ENCODE measurements at regions not wholly inside any gene's neighbourhood (a gene's known extent, or its start where the extent isn't known, plus 50 kb on each side); places are given as distances from the start of the nearest gene placed in this dataset.

DNA sequence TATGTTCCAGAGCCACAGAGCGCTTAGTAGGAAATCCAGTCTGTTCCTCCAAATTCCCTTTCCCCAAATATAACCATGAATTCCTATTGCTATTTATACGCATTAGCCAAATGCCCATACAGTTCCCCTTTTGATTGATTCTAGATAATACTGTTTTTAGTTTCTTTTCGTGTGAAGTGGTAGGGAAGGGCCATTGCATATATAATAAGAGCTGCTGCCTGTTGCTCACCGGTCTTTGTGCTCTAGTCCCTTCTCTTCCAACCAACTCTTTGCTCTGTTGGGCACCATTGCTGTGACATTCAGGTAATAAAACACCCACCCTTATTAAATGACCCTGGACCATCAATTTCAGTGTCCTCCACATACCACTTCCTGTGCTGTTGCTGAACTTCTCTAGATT is 379.9 kb upstream of the KCNMB2 start:
- TF ChIP-seq, protein P1, sequence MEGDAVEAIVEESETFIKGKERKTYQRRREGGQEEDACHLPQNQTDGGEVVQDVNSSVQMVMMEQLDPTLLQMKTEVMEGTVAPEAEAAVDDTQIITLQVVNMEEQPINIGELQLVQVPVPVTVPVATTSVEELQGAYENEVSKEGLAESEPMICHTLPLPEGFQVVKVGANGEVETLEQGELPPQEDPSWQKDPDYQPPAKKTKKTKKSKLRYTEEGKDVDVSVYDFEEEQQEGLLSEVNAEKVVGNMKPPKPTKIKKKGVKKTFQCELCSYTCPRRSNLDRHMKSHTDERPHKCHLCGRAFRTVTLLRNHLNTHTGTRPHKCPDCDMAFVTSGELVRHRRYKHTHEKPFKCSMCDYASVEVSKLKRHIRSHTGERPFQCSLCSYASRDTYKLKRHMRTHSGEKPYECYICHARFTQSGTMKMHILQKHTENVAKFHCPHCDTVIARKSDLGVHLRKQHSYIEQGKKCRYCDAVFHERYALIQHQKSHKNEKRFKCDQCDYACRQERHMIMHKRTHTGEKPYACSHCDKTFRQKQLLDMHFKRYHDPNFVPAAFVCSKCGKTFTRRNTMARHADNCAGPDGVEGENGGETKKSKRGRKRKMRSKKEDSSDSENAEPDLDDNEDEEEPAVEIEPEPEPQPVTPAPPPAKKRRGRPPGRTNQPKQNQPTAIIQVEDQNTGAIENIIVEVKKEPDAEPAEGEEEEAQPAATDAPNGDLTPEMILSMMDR (IDR thresholded peaks at IDR 0.05; ENCODE audit: low read depth, low read length, missing control alignments), result no peak
- H3K4me3 ChIP-seq (replicated peaks; ENCODE audit: low read depth, low read length), result no peak overlapping the region
- DNase-seq (ENCODE audit: extremely low read depth, low read depth), result no peak

DNA sequence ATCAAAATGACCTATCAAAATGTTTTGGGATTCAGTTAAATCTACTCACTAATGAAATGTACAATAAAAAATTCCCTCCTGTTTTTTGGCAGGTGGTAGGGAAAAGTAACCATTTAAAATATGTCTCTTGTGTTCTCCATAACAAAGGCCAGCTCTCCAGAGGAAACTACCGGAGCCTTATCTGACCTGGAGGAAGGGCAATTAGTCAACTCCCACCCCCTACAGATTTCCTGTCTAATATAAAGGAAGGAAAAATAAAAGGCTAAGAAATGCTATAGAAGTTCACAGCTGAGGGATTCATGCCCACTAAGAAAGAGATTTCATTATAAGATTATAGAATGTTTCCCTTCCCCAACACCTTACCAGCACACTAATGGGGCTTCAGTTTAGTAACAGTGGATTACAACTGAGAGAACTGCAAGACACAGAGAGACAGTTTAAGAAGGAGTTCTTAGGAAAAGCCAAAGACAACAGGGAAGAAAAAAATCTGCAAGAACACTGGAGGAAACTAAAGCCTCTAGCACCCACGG is 376.5 kb upstream of the KCNMB2 start:
- no peak for DNase-seq (ENCODE audit: extremely low read depth, low read depth)
- no peak overlapping the region for H3K4me3 ChIP-seq (replicated peaks; ENCODE audit: low read depth, low read length)

DNA sequence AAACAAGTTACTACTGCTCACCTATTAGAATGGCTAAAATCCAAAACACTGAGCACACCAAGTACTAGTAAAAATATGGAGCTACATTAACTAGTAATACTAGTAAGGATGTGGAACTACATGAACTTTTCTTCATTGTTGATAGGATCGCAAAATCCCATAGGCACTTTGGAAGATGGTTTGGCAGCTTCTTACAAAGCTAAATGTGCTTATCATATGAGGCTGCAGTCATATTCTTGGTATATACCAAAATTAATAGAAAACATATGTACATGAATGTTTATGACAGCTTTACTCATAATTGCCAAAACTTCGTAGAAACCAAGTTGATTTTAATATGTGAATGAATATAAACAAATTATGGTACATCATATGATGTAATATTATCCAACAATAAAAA is 366.8 kb upstream of the KCNMB2 start:
- H3K4me3 ChIP-seq (replicated peaks; ENCODE audit: low read depth, low read length), result no peak overlapping the region
- TF ChIP-seq, protein P1 (IDR thresholded peaks at IDR 0.05; ENCODE audit: low read depth, low read length, missing control alignments), result no peak
- no peak for DNase-seq (ENCODE audit: extremely low read depth, low read depth)

More for the DNA sequence above, 376.5 kb upstream of the KCNMB2 start:
- TF ChIP-seq, protein P1 (IDR thresholded peaks at IDR 0.05; ENCODE audit: low read depth, low read length, missing control alignments), result no peak

DNA sequence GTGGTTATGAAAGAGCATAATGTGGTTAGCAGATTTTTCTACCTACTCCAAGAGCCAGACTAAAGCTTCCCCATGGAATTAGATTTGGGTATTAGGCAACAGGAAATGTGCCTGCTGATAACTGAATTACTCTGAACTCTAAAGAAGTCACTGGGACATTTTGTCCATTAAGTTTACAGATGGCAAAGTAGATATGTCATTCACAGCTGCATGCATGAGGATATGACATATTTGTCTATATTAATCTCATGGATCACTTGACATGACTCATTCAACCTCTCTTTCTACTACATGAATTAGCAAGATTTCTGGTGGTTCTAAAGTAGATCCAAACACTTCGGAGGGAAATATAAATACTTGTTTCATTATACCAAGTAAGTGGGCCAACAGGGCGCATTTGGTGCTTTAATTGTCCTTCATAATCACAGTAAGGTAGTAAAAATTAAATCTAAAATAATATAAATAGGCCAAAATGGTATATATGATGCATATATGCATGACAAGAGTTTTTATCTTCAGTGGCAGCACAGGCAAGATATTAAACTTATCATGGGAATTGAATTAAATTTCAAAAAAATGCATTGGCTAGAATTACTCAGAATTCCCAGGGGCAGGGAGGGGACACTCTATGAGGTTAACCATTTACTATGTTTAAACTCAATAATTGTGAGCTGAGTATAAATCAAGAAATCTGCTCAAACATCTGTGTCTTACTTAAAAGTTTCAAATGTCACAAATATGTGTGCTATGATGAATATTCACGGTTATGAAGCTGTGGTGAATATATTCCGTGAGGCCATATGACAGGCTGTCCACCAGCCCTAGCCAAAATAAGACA is 365.3 kb upstream of the KCNMB2 start:
- H3K4me3 ChIP-seq (replicated peaks; ENCODE audit: low read depth, low read length), result no peak overlapping the region
- TF ChIP-seq, protein P1 (IDR thresholded peaks at IDR 0.05; ENCODE audit: low read depth, low read length, missing control alignments), result no peak
- DNase-seq (ENCODE audit: extremely low read depth, low read depth), result peak; percentile 24

DNA sequence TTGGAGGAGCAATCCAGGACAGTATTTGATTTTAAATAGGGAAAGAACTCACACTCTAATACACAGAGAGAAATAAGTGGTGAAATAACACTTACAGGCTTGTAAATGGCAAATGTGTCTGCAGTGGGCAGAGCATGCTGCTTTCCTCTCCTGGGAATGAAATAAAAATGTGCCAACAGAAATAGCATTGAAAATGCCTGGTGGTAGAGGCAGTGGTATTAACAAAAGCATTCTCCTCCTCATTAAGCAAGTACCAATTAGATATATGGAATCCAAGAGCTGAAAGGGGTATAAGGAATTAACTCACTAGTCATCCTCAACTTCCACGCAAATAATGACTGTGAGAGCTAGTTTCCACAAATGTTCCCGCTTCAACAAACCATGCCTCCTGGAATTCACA is 364.1 kb upstream of the KCNMB2 start:
- H3K4me3 ChIP-seq (replicated peaks; ENCODE audit: low read depth, low read length), result no peak overlapping the region
- TF ChIP-seq, protein P1 (IDR thresholded peaks at IDR 0.05; ENCODE audit: low read depth, low read length, missing control alignments), result no peak
- DNase-seq (ENCODE audit: extremely low read depth, low read depth), result no peak

DNA sequence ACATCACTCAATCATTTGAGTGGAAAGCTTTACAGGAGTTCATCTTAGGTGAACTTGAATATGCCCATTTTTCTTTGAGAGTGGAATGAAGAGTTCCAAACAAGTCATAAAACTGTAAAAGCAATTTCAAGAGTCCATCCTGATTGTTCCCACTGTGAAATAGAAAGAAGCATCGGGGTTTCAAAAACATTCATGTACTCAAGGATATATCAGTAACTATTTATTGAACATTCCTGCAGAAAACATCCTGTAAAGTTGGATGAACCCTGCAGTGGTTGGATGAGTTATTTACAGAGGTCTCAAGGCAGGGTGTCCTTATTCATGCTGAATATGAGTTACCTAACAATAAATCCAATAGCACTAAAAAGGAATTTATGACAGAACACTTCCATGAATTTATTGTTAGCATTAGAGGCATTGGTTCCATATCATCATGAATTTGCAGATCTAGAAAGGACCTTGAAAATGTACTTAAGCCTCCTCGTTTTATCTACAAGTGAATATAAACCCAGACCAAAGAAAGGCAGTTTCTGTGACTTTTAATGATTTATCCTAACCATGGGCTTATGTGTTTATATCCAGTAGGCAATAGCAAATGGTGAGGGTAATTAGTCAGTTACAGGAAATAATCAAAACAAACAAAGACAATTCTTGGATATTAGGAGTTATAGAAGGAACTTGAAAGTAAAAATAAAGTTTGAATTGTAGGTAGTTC is 361.9 kb upstream of the KCNMB2 start:
- no peak for DNase-seq (ENCODE audit: extremely low read depth, low read depth)
- TF ChIP-seq, protein P1 (IDR thresholded peaks at IDR 0.05; ENCODE audit: low read depth, low read length, missing control alignments), result no peak
- no peak overlapping the region for H3K4me3 ChIP-seq (replicated peaks; ENCODE audit: low read depth, low read length)

Measured in HFF-Myc (cell line).